GM19025 (cell line): ENCODE measurements at regions not wholly inside any gene's neighbourhood (a gene's known extent, or its start where the extent isn't known, plus 50 kb on each side); places are given as distances from the start of the nearest gene placed in this dataset.
"Not testable (repeated sequence)": the region's sequence is repeated elsewhere in the genome, so short reads cannot be mapped to it uniquely, and the experiment has no call there.

Experiments
- ATAC-seq: cut with Tn5 transposase; IDR thresholded peaks from one replicate; pipeline ENCODE4 v1.9.1; 2021; ENCODE audit warnings: mild to moderate bottlenecking, low read depth, moderate library complexity; ENCODE audit not compliant: unreplicated experiment

GRCh38 chr11:80937842-80938241 lies 1497.0 kb upstream of the TENM4 start:
- no peak for ATAC-seq

DNA sequence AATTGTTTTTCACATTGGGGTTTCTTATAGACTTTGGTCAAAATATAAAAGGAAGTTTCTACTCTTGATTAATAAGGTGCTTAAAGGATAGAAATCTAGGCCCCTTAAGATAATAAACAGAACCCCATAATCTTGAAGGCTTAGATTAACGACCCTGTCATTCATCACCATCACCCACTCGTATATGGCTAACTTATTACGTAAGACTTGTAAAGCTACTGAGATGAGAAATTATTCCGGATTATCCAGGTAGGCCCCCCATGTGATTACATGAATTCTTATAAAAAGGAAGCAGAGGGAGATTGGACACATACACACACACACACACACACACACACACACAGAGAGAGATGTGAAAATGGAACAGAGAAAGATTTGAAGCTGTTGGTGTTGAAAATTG lies 1489.2 kb upstream of the TENM4 start:
- no peak for ATAC-seq

DNA sequence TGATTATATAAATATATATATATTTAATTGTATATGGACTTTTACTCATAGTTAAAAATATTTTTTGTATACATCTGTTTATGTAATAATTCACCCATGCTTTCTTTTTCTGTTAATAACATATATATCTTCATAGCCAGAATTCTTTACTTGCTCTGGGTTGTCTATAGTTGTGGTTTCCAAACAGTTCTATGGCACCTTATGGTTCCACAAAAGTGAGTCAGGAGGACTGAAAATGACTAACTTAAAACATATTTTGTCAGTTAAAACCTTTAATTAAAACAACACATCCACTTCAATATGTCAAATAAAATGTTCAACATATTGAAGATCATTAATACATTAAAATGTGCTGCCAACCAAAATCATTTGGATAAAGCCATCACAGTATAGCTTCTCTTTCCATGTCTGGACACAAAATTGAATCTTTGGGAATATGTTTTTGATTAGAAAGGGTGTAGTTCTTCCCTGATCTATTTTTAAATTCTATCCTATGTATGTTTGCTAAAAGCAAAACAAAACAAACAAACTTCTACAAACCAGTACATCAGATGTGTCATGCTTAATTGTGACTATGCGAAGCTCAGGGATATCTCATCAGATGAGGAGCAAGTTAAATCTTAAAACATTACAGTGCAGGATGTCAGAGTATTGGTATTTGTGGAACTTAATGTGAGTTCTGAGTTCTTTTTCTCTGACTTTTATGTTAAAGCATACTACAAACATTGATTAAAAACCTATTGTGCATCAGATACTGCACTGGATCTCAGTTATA lies 1488.4 kb upstream of the TENM4 start:
- ATAC-seq: no peak

GRCh38 chr11:80925321-80925720 lies 1484.5 kb upstream of the TENM4 start:
- no peak for ATAC-seq

GRCh38 chr11:80921310-80921709 lies 1480.5 kb upstream of the TENM4 start:
- not testable (repeated sequence) for ATAC-seq

- ATAC-seq: no peak
Measured at GRCh38 chr11:80916173-80916798, 1475.5 kb upstream of the TENM4 start.

GRCh38 chr11:80914311-80914710 lies 1473.5 kb upstream of the TENM4 start:
- no peak for ATAC-seq

- no peak for ATAC-seq
Measured at GRCh38 chr11:80911666-80912065, 1470.8 kb upstream of the TENM4 start.

GRCh38 chr11:80900265-80900664 lies 1459.4 kb upstream of the TENM4 start:
- peak; percentile 53 for ATAC-seq

DNA sequence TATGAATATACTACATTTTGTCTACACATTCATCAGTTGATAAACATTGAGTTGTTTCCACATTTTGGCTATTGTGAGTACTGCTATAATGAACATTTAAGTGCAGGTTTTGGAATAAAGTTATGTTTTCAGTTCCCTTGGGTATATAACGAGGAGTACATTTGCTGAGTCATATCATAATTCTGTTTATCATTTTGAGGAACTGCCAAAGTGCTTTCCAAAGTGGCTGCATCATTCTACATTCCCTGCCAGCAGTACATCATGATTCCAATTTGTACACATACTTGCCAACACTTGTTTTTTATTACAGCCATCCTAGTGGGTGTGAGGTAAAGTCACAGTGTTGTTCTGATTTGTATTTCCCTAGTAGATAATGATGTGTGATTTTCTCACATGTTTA lies 1458.6 kb upstream of the TENM4 start:
- no peak for ATAC-seq

GRCh38 chr11:80898910-80899309 lies 1458.1 kb upstream of the TENM4 start:
- no peak for ATAC-seq

DNA sequence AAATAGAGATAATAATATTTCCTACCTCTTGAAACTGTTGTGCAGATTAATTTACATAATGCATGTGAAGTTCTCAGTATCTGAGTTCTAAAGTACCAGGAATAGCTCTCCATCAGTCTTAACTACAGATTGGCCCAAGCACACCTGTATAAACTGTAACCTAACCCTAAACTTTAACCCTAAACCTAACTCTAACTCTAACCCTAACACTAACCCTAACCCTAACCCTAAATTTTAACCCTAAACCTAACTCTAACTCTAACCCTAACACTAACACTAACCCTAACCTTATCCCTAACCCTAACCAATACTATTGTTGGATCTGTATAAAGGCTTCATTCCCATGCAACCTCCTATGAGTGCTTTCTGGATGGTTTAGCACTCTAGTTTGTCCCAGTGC lies 1445.9 kb upstream of the TENM4 start:
- ATAC-seq: no peak

DNA sequence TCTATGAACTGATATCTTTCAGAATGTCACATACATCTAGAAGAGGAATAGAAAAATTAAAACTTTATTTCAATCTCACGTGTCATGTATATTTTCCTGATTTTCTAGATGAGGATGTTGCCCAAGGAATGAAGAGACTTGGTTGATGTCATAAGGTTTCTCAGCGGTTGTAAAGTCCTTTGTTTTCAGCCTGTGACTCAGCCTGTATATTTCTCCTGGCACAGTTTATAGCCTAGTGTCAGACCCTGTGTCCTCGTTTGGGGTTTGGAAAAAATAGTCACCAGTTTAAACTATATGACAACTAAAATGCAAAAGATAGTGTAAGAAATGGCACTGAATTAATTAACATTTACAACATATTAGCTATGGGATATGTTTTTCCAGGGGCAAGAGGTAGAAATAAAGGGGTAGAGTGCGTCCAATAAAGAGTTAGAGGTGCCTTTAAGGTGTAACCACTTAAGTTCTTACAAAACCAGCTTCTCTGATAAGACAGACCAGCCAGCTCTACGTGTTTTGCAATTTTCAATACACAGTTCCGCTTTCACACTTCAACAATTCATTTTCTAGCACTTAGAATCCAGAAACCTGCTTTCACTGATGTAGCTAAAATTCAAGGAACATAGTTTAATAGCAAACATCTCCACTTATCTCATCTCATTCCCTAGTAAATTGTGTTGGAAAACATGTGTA lies 1432.6 kb upstream of the TENM4 start:
- ATAC-seq: no peak

DNA sequence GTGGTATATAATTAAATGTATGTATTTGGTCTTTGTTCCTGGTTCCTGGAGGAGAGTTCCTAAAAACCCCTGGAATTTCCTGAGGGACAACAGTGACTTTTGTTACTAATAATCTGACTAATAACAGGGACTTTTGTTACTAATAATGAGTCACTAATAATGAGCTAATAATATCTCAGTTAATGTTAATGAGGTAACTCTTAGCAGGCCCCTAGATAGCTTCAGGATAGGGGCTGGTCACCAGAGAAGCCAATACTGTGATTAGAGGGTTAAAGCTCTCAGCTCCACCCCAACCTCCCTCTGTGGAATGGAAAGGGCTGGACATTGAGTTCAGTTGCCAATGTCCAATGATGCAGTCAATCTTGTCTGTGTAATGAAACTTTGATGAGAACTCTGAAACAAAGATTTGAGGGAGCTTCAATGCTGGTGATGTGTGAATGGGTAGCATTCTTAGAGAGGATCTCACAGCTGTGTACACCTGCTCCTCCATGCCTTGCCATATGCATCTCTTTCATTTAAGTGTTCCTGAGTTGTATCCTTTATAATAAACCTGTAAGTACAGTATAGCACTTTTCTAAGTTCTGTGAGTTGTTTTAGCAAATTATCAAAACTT lies 1431.4 kb upstream of the TENM4 start:
- ATAC-seq: no peak

GRCh38 chr11:80868831-80869230 lies 1428.0 kb upstream of the TENM4 start:
- ATAC-seq: no peak

DNA sequence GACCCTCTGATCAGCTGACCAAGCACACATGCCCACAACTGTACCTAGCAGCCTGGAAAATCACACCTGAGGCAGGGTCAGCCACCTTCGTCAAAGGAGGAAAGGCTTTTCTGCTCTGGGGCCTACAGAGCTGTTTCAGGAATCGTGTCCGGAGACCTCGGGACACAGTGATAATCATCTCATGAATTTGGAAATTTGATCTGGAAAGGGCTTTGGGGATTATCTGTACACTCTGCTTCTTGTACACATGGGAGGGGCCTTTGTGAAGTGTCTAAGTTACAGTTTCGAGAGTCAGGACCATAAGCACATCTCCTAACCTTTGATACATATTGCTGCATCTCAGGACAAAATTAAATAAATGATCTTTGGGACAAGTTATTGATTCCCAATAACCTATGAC lies 1421.2 kb upstream of the TENM4 start:
- no peak for ATAC-seq

DNA sequence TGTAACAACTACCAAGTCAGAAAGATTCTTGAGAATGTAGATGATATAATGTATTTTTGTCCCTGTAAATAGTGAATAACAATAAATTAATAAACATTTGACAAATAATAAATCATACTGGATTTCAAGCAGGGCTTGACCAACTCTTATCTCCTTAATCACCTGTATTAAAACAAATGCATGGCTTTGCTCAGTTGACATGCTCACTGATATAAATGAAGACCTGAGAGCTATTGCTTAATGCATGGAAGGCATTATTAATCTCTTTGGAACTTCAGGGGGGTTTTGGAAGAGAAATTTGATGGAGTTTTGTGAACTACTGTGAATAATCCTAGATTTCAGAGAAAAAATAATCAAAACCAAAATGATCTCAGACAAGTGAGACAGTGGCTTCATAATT lies 1420.4 kb upstream of the TENM4 start:
- ATAC-seq: no peak

- ATAC-seq: no peak
Measured at GRCh38 chr11:80860632-80861031, 1419.8 kb upstream of the TENM4 start.

GRCh38 chr11:80856066-80856465 lies 1415.2 kb upstream of the TENM4 start:
- no peak for ATAC-seq

DNA sequence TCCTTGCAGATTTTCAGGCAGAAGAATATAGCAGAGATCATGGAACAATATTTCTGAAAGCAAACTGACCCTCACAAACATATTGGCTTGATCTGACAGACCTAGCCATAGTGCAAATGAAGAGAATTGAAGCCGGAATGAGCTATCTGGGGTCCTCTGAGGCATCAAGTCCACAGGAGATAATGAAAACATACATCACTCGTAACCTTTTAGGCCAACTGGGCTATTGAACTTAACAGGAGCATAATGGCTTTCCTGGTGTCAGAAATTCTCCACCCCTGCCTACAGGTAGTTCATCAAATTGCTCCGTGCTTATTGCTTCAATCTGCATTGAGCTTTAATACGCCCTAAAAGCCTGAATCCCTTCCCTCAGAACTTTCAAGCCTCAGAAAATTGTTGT lies 1414.6 kb upstream of the TENM4 start:
- no peak for ATAC-seq

- no peak for ATAC-seq
Measured at GRCh38 chr11:80849253-80849652, 1408.4 kb upstream of the TENM4 start.
